Calu3 (cell line): ENCODE measurements at regions not wholly inside any gene's neighbourhood (a gene's known extent, or its start where the extent isn't known, plus 50 kb on each side); places are given as distances from the start of the nearest gene placed in this dataset.

Experiments used
- BruUV-seq: library from RNA; stranded (reverse); fragments of 400-500 nt; replicated peaks from 2 replicates; lab custom pipeline; 2021; lab: Mats Ljungman, UMichigan
- CTCF ChIA-PET: fragments of 300-600 bp; sonication (Branson Sonifier 250); formaldehyde crosslinking; loops from one replicate; lab custom pipeline; 2022; ENCODE audit warnings: antibody characterized with exemption; lab: Charles Lee
- DNase-seq: peaks from one replicate; pipeline ENCODE4 v3.0.0; 2022
- H3K27ac Mint-ChIP-seq: one replicate; pipeline ENCODE4 v1.8.0; 2022; ENCODE audit warnings: mixed read lengths; ENCODE audit not compliant: unreplicated experiment
- H3K27me3 Mint-ChIP-seq: one replicate; pipeline ENCODE4 v1.8.0; 2022; ENCODE audit warnings: mixed read lengths; ENCODE audit not compliant: unreplicated experiment
- H3K36me3 Mint-ChIP-seq: one replicate; pipeline ENCODE4 v1.8.0; 2022; ENCODE audit warnings: mild to moderate bottlenecking, moderate library complexity, mixed read lengths; ENCODE audit not compliant: insufficient read depth, unreplicated experiment
- H3K4me1 Mint-ChIP-seq: one replicate; pipeline ENCODE4 v1.8.0; 2022; ENCODE audit warnings: mild to moderate bottlenecking, low read depth, mixed read lengths; ENCODE audit not compliant: unreplicated experiment
- H3K4me3 Mint-ChIP-seq: one replicate; pipeline ENCODE4 v1.8.0; 2022; ENCODE audit warnings: mild to moderate bottlenecking, low read depth, moderate library complexity, mixed read lengths; ENCODE audit not compliant: unreplicated experiment
- H3K9me3 Mint-ChIP-seq: one replicate; pipeline ENCODE4 v1.8.0; 2022; ENCODE audit warnings: low read depth, mixed read lengths; ENCODE audit not compliant: unreplicated experiment
- intact Hi-C: fragments of 100-400 bp; cut with micrococcal nuclease; formaldehyde crosslinking; loops from one replicate; pipeline ENCODE4 v1.10.0; 2022; ENCODE audit not compliant: unreplicated experiment
- TF ChIP-seq, protein P1 (sequence below): fragments of 200-600 bp; IDR thresholded peaks from one replicate; pipeline ENCODE4 v1.8.0; 2022; ENCODE audit warnings: antibody characterized with exemption; ENCODE audit not compliant: unreplicated experiment

DNA sequence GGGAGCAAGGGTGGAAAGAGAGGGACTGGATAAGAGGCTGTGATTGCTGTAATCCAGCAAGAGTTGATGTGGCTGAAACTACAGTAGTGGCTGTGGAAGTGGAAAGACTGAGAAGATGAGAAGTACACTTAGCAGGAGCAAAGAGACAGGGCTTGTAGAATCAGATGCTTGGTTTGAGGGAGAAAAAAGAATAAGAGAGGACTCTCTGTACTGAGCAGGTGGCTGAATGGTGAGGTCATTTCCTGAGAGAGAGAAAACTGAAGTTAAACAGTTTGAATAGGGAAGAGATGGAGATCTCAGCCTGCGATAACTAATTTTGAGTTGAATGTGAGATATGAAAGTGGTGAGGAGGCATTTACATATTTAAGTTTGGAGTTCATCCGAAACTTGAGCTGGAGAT is 95.8 kb upstream of the SLC25A36 start:
- Mint-ChIP-seq H3K9me3 (no peaks in the 10 kb centered on the region), H3K36me3 (no peaks in the 10 kb centered on the region), H3K27me3 (peaks cover 81% of the 10 kb centered on the region), H3K4me3 (no peak overlapping the region), H3K27ac (no peak overlapping the region), H3K4me1 (no peaks in the 10 kb centered on the region)
- TF ChIP-seq, protein P1, sequence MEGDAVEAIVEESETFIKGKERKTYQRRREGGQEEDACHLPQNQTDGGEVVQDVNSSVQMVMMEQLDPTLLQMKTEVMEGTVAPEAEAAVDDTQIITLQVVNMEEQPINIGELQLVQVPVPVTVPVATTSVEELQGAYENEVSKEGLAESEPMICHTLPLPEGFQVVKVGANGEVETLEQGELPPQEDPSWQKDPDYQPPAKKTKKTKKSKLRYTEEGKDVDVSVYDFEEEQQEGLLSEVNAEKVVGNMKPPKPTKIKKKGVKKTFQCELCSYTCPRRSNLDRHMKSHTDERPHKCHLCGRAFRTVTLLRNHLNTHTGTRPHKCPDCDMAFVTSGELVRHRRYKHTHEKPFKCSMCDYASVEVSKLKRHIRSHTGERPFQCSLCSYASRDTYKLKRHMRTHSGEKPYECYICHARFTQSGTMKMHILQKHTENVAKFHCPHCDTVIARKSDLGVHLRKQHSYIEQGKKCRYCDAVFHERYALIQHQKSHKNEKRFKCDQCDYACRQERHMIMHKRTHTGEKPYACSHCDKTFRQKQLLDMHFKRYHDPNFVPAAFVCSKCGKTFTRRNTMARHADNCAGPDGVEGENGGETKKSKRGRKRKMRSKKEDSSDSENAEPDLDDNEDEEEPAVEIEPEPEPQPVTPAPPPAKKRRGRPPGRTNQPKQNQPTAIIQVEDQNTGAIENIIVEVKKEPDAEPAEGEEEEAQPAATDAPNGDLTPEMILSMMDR = no peak
- intact Hi-C loops = no loop called here
- BruUV-seq = no TSS peak
- no peak for DNase-seq
- CTCF ChIA-PET = no interaction called here

DNA sequence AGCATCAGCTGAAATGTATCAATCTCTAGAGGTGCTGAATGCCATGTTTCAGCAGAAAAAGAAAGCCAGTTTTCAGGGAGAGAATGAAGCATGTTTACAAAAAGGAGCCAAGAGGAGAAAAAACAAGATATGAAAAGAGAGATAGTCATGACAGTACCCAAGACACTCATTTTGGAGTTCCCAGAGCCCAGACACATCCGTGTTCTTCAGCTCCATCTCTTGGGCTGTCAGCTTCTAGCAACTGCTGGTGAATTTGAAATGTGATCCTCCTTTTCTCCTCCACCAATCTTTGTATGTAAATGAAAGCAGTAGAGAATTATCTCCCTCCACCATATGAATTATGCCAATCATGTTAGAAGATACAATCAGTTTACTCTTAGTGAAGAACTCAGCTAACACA is 93.0 kb upstream of the SLC25A36 start:
- no peaks in the 10 kb centered on the region for H3K36me3 Mint-ChIP-seq
- CTCF ChIA-PET = no interaction called here

DNA sequence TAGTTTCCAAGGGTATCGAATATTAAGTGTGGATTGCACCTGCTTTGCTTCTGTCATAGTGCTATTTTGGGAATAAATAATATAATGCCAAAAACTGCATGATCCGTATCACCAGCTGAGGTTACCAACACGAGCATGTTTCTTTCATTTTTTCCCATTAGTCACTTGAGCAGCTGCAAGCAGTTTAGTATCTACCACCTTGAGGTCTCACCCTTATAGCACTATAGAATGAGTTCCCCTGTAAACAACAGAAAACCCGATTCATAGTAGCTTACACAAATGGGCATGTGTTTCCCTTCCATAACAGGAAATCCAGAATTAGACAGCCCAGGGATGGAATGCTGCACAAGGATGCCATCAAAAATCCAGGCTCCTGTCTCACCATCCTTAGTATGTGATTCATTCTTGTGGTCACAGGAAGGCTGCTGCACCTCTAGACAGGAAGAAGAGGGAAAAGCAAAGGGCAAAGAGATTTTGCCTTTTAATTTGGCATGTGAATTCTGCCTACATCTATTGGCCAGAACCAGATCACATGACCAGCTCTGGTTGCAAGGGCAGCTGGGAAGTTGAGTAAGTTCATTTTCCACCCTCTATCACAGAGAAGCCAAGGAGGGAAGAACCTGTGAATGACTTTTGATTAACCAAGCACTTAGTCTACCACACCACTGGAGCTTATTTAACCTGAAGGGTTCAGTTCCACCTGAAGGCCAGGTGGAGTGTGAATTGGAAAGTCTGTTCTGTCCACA is 91.3 kb upstream of the SLC25A36 start:
- no peaks in the 10 kb centered on the region for H3K36me3 Mint-ChIP-seq
- H3K9me3 Mint-ChIP-seq = no peaks in the 10 kb centered on the region
- TF ChIP-seq, protein P1 = no peak
- intact Hi-C loops = no loop called here
- H3K4me1 Mint-ChIP-seq = no peaks in the 10 kb centered on the region
- H3K27me3 Mint-ChIP-seq = peaks cover 61% of the 10 kb centered on the region
- BruUV-seq = no TSS peak
- no peak overlapping the region for H3K27ac Mint-ChIP-seq
- no peak overlapping the region for H3K4me3 Mint-ChIP-seq
- no peak for DNase-seq
- CTCF ChIA-PET = no interaction called here

More for the DNA sequence above, 93.0 kb upstream of the SLC25A36 start:
- BruUV-seq = no TSS peak
- H3K27me3 Mint-ChIP-seq = peaks cover 62% of the 10 kb centered on the region
- no peak overlapping the region for H3K27ac Mint-ChIP-seq
- no peak overlapping the region for H3K4me3 Mint-ChIP-seq
- H3K9me3 Mint-ChIP-seq = no peaks in the 10 kb centered on the region
- intact Hi-C loops = no loop called here
- TF ChIP-seq, protein P1 = no peak
- H3K4me1 Mint-ChIP-seq = no peaks in the 10 kb centered on the region
- DNase-seq = no peak

DNA sequence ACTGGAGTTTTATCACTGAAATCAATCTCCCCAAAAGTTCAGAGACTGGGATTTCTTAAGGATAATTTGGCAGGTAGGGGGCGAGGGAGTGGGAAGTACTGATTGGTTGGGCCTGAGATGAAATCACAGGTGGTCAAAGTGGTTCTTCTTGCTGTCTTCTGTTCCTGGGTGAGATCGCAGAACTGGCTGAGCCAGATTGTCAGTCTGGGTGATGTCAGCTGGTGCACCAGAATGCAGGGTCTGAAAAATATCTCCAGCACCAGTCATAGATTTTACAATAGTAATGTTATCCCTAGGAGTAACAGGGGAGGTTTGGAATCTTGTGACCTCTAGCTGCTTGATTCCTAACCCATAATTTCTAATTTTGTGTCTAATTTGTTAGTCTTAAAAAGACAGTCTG is 86.7 kb upstream of the SLC25A36 start:
- no peak for DNase-seq
- Mint-ChIP-seq H3K9me3 (no peaks in the 10 kb centered on the region), H3K36me3 (no peaks in the 10 kb centered on the region), H3K27me3 (peaks cover 16% of the 10 kb centered on the region), H3K4me1 (no peaks in the 10 kb centered on the region), H3K27ac (no peak overlapping the region), H3K4me3 (no peak overlapping the region)
- no TSS peak for BruUV-seq
- CTCF ChIA-PET = interaction anchor here (1.0 kb wide), 1 partner anchor 101 kb away, joined by 5 read pairs; no protein-coding TSS in a partner anchor
- intact Hi-C loops = no loop called here
- TF ChIP-seq, protein P1 = no peak
